GM18870 (cell line): ENCODE measurements at regions not wholly inside any gene's neighbourhood (a gene's known extent, or its start where the extent isn't known, plus 50 kb on each side); places are given as distances from the start of the nearest gene placed in this dataset.

Source experiments
- ATAC-seq: cut with Tn5 transposase; IDR thresholded peaks from one replicate; pipeline ENCODE4 v1.9.1; 2021; ENCODE audit warnings: moderate library complexity; ENCODE audit not compliant: unreplicated experiment

DNA sequence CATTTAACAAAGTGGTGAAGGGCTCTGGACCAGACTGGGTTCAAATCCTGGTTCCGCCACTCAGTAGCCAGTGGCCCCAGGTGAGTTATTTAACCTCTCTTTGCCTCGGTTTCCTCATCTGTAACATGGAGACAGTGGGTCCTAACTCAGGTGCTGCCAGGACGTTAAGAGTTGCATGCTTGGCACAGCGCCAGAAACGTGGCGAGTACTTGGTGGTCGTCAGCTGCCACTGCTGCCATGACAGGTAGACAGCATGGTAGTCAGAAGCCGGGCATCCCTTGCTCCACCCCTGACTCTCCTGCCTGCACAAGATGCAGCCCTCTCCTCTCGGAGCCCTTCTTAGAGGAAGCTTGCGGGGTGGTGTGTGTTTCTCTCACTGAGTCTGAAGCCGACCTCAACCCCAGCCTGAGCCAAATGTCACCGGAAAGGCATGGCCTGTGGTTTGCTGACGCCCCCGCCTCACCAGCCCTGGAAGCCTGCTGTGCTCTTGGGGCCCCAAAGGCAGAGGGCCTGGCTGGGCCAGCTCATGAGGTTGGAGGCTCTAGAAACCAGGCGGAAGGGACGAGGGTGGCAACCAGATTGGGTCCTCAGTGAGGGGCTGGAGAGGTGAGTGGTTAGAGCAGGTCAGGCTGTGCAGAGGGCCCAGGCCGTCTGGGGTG lies 160.8 kb upstream of the TLE3 start:
- no peak for ATAC-seq

DNA sequence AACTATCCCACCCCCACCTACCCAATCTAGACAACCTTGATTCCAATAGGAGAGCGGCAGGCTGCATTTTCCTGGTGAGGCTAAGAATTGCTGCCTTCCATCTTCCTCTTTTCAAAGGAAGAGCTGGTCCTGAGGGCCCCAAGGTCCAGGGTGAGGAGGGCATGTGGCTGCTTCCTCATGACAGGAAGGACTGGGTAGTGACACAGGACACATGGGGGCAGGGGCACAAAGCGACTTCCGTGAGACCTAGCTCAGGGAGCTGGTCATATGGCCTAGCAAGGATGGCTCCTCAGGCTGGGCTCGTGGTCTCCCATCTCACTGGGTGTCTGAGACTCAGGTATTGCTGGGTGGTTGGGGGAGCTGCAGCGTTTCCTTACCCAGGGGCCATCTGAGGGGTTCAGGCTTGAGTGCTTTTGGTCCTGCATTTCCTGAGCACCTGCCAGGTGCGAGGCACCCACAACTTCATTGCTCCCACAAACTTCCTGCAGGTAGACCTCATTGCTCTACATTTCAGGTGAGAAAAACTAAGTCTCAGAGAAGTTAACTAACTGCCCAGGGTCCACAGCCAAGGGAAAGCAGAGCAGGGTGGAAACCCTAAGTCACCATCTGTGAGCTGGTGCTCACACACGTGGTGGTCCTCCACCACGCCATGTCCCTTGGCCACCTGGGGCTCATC lies 160.0 kb upstream of the TLE3 start:
- no peak for ATAC-seq

- ATAC-seq, result no peak
Measured at GRCh38 chr15:70257047-70257446, 159.3 kb upstream of the TLE3 start.

DNA sequence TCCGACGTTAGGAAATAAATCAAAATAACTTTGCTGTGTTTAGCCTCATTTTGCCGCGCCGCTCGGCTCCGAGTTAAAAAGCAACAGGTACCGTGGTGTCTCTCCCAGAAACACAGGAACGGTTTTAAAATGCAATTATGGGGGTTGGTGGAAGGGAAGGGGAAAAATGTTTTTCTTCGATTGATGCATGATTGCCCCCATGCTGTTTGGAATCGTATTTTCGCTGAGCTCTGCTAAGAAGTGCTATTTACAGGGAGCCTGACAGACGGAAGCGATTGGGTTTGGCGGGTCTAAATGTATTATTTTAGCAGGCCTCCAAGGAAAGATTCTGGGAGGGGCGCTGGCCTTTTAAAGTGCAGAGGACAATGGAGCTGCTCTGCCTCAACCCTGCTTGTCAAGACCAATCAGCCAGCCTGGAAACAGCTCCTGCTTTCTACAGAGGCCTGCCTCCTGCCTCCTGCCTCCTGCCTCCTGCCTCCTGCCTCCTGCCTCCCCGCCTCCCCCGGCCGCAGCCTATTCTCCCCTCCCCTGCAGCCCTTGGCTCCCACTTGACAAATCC lies 156.7 kb upstream of the TLE3 start:
- ATAC-seq, result no peak

- no peak for ATAC-seq
Measured at GRCh38 chr15:70253461-70254156, 155.9 kb upstream of the TLE3 start.

GRCh38 chr15:70252951-70253320 lies 155.2 kb upstream of the TLE3 start:
- no peak for ATAC-seq

DNA sequence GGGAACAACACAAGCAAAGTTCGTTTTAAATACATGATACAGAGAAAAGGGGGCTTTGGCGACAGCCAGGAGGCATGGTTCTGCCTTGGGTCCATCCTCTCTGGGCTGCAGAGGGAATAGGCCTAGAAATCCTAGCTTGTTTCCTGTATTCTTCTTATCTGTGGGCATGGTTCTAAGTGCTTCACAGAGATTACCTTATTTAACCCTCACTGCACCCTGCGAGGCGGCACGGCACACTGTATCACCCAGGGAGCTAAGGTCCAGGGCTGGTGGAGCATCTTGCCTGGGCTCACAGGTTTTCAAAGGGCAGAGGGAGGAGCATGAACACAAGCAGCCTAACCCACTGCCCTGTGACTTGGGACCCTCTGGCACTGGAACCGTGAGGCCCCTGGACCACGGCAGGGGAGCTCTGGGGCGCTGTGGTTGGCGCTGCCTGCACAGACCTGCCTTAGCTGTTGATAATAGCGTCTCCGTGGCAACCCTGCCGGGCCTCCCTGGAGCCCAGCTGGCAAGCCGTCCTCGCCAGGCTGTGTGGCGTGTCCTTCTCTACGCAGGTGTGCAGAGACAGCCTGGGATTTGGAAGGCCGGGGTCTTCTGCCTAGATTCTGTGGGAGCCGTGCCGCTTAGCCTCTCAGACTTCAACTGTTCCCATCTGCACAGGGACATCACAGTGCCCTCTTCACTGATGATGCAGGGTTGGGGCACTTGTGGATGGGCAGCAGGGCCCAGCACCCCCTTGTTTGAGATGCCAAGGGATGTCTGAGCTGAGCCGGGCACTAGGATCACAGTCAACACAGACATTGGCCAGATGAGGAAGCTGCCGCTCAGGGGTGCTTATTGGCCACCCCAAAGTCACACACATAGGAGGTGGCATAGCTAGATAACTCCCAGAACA lies 154.6 kb upstream of the TLE3 start:
- ATAC-seq, result no peak

DNA sequence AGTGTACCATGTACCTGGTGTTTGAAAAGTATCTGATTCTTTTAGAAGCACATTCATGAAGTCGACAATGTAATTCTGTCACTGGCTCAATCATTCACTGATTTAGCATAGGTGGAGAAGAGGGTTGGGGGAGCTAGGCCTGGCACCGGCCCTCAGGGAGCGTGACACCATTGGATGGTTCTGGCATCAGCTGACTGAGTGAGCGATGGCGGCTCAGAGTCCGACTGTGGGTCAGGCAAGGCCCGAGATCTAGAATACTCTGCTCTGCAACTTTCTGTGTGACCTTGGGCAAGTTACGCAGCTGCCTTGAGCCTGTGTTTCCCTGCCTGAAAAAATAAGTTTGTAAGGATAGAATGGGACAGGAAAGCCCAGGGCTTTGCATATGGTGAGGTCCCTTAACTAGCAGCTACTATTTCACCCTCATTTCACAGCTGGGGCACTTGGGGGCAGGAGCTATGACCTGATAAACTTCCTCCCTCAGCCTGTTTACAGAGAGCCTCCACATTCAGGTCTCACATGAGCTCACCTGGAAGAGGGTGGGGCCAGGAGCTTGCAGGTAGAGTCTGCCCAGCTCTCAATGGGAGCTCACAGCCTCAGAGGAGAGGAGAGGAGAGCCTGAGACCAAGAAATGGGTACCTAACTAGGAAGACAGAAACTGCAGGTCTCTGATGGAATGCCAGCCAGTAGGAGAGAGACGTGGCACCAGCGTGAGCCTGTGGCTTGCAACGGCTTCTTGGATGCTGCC lies 153.7 kb upstream of the TLE3 start:
- no peak for ATAC-seq

DNA sequence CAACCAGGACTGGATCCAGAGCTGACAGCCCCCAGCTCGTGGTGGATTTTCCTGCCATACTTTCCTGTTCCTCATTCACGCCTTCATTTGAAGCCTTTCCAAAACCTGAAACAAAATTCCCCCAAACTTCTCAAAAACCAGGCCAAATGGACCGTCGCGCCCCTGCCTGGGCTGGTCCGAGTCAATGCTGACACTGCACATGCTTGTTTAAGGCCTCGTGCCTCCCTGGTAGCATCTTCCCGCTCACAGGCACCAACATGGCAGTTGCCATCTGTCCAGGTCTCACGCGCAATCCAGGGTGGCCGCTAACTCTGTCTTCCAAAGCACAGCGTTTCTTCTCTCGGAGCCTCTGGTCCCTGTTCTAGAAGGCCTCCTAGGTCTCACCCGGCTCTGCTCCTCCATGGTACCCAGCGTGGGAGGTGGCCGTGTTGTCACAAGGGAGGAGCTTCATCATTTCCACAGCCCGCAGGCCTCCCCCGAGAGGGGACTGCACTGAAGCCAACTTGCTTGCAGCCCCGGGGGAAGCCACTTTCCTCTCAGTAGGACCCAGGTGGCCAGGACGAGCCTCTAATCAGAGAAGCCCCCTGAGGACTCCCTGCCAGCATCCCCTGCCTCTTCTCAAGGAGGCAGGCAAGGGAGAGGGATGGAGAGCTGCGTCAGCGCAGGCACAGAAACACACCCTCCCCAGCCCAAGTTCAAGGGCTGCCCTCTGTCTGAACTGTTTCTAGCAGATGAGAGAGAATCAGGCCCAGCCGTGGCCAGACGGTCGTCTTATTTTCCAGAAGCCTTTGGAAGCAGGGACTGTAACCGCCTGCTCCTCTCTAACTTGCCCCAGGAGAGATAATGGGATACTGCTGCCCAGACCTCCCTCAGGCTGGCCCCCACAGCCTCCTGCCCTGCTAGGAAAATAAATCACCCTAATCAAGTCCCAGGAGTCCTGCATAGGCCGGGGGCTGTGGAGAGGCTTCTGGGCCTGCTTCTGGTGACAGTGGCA lies 152.8 kb upstream of the TLE3 start:
- no peak for ATAC-seq

DNA sequence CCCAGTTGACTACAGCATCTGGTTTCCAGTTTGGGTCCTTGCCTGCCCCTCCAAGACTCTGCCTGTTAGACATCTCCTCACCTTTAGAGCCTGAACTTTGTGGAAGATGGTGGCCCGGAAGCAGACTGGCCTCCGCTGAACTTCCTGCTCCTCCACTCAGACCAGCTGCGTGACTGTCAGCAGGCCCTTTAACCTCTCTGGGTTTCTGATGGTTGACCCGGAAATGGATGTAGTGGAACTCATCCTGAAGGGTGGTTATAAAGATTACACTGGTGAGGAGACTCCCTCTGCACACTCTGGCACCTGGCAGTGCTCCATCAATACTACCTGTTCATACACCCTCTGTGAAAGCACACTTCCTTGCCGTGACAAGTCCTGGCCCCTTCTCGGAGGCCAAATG lies 151.9 kb upstream of the TLE3 start:
- ATAC-seq, result no peak

DNA sequence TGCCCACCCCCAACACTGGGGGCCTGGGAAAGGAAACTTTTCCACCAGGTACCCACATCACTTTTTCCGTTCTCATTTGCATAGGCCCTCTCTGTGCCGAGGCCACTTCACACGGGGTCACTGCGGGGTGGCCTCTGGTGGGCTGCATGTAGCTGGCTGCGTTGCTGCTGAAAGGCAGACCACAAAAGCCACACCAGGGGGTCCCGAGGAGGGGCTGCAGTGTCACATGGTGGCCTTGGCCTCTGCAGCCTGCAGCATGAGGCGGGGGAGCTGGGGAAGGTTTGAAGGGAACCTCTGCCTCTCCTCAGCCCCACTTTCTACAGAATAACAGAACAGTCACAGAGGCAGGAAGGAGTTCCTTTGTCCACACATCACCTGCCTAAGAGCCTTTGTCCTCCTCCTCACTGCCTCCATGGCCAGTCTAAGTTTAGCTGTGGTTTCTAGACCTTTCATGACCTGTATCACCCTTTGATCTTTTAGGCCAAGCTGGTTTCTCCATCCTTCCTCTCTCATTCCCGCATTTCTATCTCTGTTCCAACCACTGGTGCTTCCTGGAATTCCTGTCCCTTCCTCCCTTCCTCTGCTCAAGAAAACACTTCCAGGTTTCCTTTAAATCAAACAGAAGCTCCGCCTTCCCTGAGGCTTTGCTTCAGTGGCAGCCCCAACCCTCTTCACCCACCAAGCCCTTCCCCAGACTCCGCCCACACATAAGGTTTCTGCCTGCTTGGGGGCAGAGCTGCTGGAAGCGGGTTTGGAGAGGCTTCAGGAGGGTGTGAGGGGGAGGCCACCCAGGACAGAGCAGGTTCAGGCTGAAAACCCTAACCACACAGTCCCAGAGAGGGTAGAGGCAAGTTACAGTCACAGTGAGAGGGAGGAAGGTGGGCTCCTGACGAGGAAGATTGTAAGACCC lies 150.7 kb upstream of the TLE3 start:
- ATAC-seq, result no peak

DNA sequence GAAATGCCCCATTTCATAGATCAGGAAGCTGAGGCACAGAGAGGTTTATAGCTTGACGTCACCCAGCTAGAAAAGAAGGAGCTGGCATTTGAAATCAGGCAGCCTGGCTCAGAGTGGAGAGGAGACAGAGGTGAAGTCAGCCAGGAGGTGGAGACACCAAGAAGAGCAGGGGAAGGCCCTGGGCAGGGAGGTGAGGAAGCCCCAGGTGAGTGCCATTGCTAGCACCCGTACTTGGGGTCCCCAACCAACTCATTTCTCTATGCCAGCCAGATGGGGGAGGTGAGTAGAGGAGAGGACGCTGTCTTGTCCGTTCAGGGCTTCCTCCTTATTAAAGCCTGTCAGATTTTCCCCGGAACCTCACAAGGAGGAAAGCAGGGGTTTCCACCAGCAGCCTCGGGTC lies 149.6 kb upstream of the TLE3 start:
- no peak for ATAC-seq

DNA sequence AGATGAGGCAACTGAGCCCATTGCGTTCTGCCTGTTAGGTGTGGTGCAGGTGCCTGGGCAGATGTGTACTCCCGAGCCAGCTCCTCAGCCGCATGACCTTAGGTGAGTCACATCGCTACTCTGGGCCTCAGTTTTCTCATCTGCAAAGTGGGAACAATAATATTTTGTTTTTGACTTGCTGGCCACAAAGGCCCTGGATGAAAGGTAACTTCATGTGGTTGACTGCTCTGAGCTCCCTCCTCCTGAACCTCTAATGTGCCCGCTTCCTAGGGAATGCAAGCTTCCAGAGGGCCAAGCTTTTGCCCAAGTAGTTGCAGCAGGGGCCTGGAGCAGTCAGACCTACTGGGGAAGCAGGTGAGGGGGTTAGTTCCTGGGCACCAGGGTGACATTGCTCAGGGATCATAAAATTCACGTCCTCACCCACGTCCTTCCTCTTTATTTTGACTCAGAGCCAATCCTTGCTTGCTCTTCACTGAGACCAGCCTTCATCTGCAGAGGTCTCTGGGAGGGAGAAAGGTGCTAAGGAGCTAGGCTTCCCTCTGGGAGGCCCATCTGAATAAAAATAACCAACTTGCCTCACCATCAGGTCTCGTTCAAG lies 149.0 kb upstream of the TLE3 start:
- no peak for ATAC-seq

DNA sequence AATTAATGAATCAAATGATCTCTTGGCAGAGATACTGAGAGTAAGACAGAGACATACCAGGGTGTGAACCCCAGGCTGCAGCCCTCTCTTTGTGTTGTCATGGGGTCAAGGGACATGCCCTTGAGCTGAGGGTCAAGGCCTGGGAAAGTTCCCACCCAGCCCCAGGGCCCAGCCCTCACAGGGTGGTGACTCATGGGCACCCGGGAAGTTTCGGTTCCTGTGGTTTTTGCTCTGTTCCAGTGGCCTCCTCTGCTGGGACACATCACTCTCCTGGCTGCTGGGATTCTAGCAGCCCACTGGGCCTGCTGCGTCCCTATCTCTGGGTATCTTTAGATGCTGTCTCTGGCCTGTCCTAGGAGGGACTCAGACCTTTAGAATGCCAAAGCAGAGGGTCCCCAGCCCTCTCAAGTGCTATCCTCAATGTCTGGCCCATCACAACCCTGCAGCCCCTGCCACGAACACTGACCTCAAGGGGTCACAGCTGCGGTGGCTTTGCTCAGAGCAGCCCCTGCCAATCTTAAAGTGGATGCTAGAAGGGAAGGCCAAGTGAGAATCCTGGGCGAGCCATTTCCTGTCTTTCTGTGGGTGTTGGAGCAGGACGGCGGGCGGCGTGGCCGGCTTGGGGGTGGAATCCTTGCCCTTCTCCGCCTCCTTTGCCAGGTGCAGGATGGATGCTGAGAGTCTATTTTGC lies 148.4 kb upstream of the TLE3 start:
- no peak for ATAC-seq

DNA sequence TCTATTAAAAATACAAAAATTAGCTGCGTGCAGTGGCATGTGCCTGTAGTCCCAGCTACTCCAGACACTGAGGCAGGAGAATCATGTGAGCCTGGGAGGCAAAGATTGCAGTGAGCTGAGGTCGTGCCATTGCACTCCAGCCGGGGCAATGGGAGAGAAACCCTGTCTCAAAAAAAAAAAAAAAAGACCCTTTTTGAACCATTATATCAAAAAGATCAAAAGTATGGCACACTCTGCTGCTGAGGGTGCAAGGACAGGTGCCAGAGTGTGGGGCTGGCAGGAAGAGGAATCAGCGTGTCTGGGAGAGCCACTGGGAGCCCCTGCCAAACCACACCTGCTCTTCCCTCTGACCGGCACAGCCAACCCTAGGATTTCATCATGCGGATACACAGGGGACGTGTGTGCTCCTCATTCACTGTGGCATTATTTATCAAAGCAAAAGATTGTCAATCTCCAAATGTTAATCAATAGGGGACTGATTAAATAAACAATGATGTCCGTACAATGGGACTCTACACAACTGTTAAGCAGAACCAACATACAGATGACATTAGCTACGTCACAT lies 147.3 kb upstream of the TLE3 start:
- ATAC-seq, result no peak

DNA sequence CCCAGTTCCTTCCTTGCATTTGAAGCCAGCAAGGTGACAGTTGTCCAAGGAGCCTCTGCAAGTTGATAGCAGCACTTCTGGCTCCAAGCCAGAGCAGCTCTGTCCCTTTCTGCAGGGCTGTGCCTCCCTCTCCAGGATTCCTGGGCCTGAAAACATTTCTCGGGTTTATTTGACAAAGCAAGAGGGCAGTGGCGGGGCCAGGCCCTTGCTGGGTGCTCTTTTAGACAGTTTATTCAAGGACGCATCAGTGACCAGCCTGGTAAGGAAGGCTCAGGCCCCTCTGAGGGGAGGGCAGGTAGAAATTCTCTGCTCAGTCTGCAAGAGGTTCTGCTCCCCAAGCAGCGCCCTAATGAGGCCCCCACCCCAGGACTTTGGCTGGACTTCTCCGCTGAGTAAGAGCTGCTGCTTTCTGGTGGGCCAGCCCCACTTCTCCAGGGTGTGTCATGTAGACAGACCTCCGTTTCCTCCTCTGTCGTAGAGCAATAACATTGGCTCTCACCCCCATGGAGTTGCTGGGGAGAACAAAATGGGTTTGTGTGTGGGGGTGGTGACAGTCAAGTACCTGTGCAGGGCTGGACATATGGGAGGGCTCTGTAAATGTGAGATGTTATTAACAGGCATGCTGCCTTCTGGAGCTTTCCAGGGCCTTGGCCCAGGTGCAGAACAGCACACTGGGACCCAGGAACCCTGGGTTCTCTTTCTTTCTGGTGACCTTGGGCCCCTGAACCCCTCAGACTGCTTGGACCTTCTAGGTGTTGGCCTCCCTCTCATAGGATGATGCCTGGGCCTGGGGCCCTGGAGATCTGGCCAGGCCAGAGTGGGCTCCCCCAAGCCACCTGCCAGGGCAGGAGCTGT lies 146.2 kb upstream of the TLE3 start:
- ATAC-seq, result no peak
